Stimulated activated CD4-positive, alpha-beta T cell treated with anti-CD3 and anti-CD28 coated beads, Interleukin-1b, Interleukin-23, amount 100 ng/mL, for 24 hours (primary cell): ENCODE measurements at regions not wholly inside any gene's neighbourhood (a gene's known extent, or its start where the extent isn't known, plus 50 kb on each side); places are given as distances from the start of the nearest gene placed in this dataset.
"Not testable (repeated sequence)": the region's sequence is repeated elsewhere in the genome, so short reads cannot be mapped to it uniquely, and the experiment has no call there.

ENCODE experiments used
- DNase-seq, 4 experiments: peaks; one replicate each; pipeline ENCODE4 v3.0.0-alpha.2; 2020; ENCODE audit warnings: low read depth in 4 of 4, low spot score in 1 of 4

GRCh38 chr17:33986566-33986965 lies 268.5 kb upstream of the CCL2 start:
- no peak for DNase-seq

- DNase-seq: no peak
These were observed 267.9 kb upstream of the CCL2 start for GRCh38 chr17:33987162-33987561.

GRCh38 chr17:33989361-33990148 lies 265.5 kb upstream of the CCL2 start:
- no peak for DNase-seq

GRCh38 chr17:33990943-33991706 lies 264.0 kb upstream of the CCL2 start:
- DNase-seq: no peak

- DNase-seq: no peak
These were observed 263.0 kb upstream of the CCL2 start for GRCh38 chr17:33992113-33992512.

GRCh38 chr17:34000639-34001038 lies 254.4 kb upstream of the CCL2 start:
- DNase-seq: no peak

GRCh38 chr17:34001246-34001645 lies 253.8 kb upstream of the CCL2 start:
- DNase-seq: no peak

- DNase-seq: no peak
These were observed 249.0 kb upstream of the CCL2 start for GRCh38 chr17:34006126-34006525.

GRCh38 chr17:34008125-34008524 lies 247.0 kb upstream of the CCL2 start:
- DNase-seq: no peak

- no peak for DNase-seq
These were observed 245.2 kb upstream of the CCL2 start for GRCh38 chr17:34009912-34010311.

GRCh38 chr17:34010534-34010933 lies 244.6 kb upstream of the CCL2 start:
- no peak for DNase-seq

- DNase-seq: no peak
These were observed 243.5 kb upstream of the CCL2 start for GRCh38 chr17:34011599-34011998.

- DNase-seq: no peak
These were observed 242.2 kb upstream of the CCL2 start for GRCh38 chr17:34012709-34013375.

GRCh38 chr17:34015253-34015652 lies 239.8 kb upstream of the CCL2 start:
- no peak for DNase-seq

- no peak for DNase-seq
These were observed 230.7 kb upstream of the CCL2 start for GRCh38 chr17:34024386-34024785.

- no peak for DNase-seq
These were observed 230.1 kb upstream of the CCL2 start for GRCh38 chr17:34024806-34025551.

GRCh38 chr17:34030601-34031000 lies 224.5 kb upstream of the CCL2 start:
- not testable (repeated sequence) for DNase-seq

- not testable (repeated sequence) for DNase-seq
These were observed 222.8 kb upstream of the CCL2 start for GRCh38 chr17:34032305-34032704.

GRCh38 chr17:34038786-34039185 lies 216.3 kb upstream of the CCL2 start:
- not testable (repeated sequence) for DNase-seq

GRCh38 chr17:34039213-34039612 lies 215.9 kb upstream of the CCL2 start:
- DNase-seq: not testable (repeated sequence)
